Epithelial cell of esophagus (primary cell): ENCODE measurements at regions not wholly inside any gene's neighbourhood (a gene's known extent, or its start where the extent isn't known, plus 50 kb on each side); places are given as distances from the start of the nearest gene placed in this dataset.

Experiments
- DNase-seq: peaks from one replicate; pipeline ENCODE4 v3.0.0; 2010; ENCODE audit warnings: low read depth
- H3K4me3 ChIP-seq: 2 replicates; pipeline ENCODE4 v1.5.1; 2011; ENCODE audit warnings: mild to moderate bottlenecking, low read length, control low read depth
- TF ChIP-seq, protein P1 (sequence below): IDR thresholded peaks from 2 replicates; pipeline ENCODE4 v1.5.1; 2011; ENCODE audit warnings: low read depth, mild to moderate bottlenecking, low read length, control low read depth, inconsistent platforms; ENCODE audit not compliant: insufficient read depth; ENCODE audit errors: missing control alignments

- TF ChIP-seq, protein P1, sequence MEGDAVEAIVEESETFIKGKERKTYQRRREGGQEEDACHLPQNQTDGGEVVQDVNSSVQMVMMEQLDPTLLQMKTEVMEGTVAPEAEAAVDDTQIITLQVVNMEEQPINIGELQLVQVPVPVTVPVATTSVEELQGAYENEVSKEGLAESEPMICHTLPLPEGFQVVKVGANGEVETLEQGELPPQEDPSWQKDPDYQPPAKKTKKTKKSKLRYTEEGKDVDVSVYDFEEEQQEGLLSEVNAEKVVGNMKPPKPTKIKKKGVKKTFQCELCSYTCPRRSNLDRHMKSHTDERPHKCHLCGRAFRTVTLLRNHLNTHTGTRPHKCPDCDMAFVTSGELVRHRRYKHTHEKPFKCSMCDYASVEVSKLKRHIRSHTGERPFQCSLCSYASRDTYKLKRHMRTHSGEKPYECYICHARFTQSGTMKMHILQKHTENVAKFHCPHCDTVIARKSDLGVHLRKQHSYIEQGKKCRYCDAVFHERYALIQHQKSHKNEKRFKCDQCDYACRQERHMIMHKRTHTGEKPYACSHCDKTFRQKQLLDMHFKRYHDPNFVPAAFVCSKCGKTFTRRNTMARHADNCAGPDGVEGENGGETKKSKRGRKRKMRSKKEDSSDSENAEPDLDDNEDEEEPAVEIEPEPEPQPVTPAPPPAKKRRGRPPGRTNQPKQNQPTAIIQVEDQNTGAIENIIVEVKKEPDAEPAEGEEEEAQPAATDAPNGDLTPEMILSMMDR = no peak
- H3K4me3 ChIP-seq = no peak overlapping the region
- DNase-seq = no peak
Observed at GRCh38 chr20:52084727-52085126, 106.9 kb downstream of the ZFP64 start.

DNA sequence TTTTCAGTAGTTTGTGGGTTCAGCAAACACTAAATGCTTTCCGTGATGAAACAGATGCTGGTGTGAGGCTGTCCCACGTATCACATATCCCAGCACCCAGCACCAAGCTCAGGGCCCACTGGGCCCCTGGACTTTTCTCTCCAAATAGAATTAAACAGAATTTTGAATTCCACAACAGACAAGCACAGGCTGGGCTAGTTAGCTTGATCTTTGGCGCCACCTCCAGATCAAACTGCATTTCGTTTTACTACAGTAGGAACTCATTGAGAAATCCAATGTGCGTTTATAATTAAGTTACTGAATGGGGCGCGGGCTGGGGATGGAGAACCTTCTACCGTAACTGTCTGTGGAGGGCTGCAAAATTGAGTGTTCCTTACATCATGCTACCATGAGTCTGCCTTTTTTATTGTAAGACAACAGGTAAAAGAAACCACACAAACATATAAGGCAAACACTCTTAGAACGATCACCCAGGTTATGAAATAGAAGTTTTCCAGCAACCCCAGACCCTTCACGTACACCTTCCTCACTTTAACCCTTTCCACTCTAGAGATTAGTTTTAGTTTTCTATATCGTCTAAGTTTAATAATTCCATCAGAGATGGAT, 107.8 kb downstream of the ZFP64 start:
- TF ChIP-seq, protein P1 = peak; percentile 74
- H3K4me3 ChIP-seq = no peak overlapping the region
- DNase-seq = peak; percentile 67

GRCh38 chr20:52082612-52083011, 109.0 kb downstream of the ZFP64 start:
- TF ChIP-seq, protein P1 = no peak
- no peak for DNase-seq
- no peak overlapping the region for H3K4me3 ChIP-seq

- DNase-seq = no peak
- TF ChIP-seq, protein P1 = no peak
- H3K4me3 ChIP-seq = no peak overlapping the region
Observed at GRCh38 chr20:52081791-52082190, 109.8 kb downstream of the ZFP64 start.

DNA sequence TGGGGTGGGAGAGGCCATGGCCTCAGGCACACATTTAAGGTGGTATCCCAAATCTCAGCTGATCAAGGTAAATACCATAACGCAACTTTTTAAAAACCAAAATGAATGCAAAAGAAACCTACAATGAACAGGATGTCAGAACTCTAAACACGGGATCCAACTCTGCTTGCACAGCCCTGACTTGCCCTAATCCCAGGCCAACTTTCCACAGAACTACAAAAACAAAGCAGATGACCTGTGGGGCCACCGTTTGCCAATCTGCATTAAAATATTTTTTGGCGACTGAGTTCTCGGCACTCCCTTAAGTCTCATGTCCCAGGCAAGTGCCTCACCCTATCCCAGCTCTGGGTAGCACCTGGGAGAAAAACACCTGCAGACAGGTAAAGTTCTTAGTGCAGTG, 110.5 kb downstream of the ZFP64 start:
- TF ChIP-seq, protein P1 = no peak
- DNase-seq = no peak
- no peak overlapping the region for H3K4me3 ChIP-seq

GRCh38 chr20:52078289-52078688, 113.3 kb downstream of the ZFP64 start:
- TF ChIP-seq, protein P1 = no peak
- no peak for DNase-seq
- H3K4me3 ChIP-seq = no peak overlapping the region

GRCh38 chr20:52076164-52076563, 115.4 kb downstream of the ZFP64 start:
- TF ChIP-seq, protein P1 = no peak
- DNase-seq = no peak
- H3K4me3 ChIP-seq = no peak overlapping the region
